ENCODE measurements at regions not wholly inside any gene's neighbourhood (a gene's known extent, or its start where the extent isn't known, plus 50 kb on each side); places are given as distances from the start of the nearest gene placed in this dataset.

GRCh38 chrX:471281-471680, 84.6 kb upstream of the PPP2R3B start:
- TF ChIP-seq CTCF (IDR thresholded peaks at IDR 0.05; ENCODE audit: low read depth, low read length, poor library complexity, severe bottlenecking) (no peak), EZH2phosphoT487 (IDR thresholded peaks at IDR 0.05; ENCODE audit: borderline replicate concordance, low read length) (no peak)
